ENCODE measurements at regions not wholly inside any gene's neighbourhood (a gene's known extent, or its start where the extent isn't known, plus 50 kb on each side); places are given as distances from the start of the nearest gene placed in this dataset.

- TF ChIP-seq POLR2A (IDR thresholded peaks at IDR 0.05; ENCODE audit: low read length) (no peak), GATA1 (IDR thresholded peaks at IDR 0.05; ENCODE audit: low read depth, low read length) (no peak)
Observed at GRCh38 chr2:116145031-116145430, 1669.5 kb upstream of the DDX18 start.

Data from erythroblast (primary cell).